PFSK-1 (cell line): ENCODE measurements at regions not wholly inside any gene's neighbourhood (a gene's known extent, or its start where the extent isn't known, plus 50 kb on each side); places are given as distances from the start of the nearest gene placed in this dataset.

Experiments used
- POLR2AphosphoS5 ChIP-seq: IDR thresholded peaks from 2 replicates; pipeline ENCODE4 v1.6.1; 2012; ENCODE audit warnings: low read depth, mild to moderate bottlenecking, control low read depth, low read length, moderate library complexity
- SIN3A ChIP-seq: IDR thresholded peaks from 2 replicates; pipeline ENCODE4 v1.6.1; 2012; ENCODE audit warnings: mild to moderate bottlenecking, low read length, moderate library complexity, borderline replicate concordance; ENCODE audit not compliant: insufficient read depth

- TF ChIP-seq POLR2AphosphoS5 (no peak), SIN3A (no peak)
These were observed 221.7 kb upstream of the LYZL1 start for GRCh38 chr10:29067161-29067560.
